WTC11 (cell line): ENCODE measurements at regions not wholly inside any gene's neighbourhood (a gene's known extent, or its start where the extent isn't known, plus 50 kb on each side); places are given as distances from the start of the nearest gene placed in this dataset.

ENCODE experiments used
- ATAC-seq: fragments of 200-7000 bp; cut with Tn5 transposase; 2 replicates; pipeline ENCODE4 v1.10.0; 2021; ENCODE audit warnings: mild to moderate bottlenecking, moderate library complexity
- CTCF ChIA-PET: fragments of 300-600 bp; sonication (Branson Sonifier 250); formaldehyde crosslinking; loops from one replicate; lab custom pipeline; 2021; ENCODE audit warnings: antibody characterized with exemption; lab: Charles Lee
- POLR2A ChIA-PET: fragments of 350-600 bp; sonication (Branson Sonifier 250); formaldehyde crosslinking; loops from one replicate; lab custom pipeline; 2021; ENCODE audit warnings: antibody characterized with exemption; lab: Charles Lee
- DNase-seq: peaks from one replicate; pipeline ENCODE4 v3.0.0; 2021; ENCODE audit warnings: low spot score
- H3K27ac Mint-ChIP-seq: 2 replicates; pipeline ENCODE4 v1.8.0; 2021; ENCODE audit warnings: mixed read lengths
- H3K27me3 Mint-ChIP-seq: 2 replicates; pipeline ENCODE4 v1.8.0; 2021; ENCODE audit warnings: low read depth, mild to moderate bottlenecking, moderate library complexity, mixed read lengths
- H3K36me3 Mint-ChIP-seq: 2 replicates; pipeline ENCODE4 v1.8.0; 2021; ENCODE audit warnings: mixed read lengths
- H3K4me1 Mint-ChIP-seq: 2 replicates; pipeline ENCODE4 v1.8.0; 2022; ENCODE audit warnings: mixed read lengths
- H3K4me3 Mint-ChIP-seq: 2 replicates; pipeline ENCODE4 v1.8.0; 2021; ENCODE audit warnings: mild to moderate bottlenecking, moderate library complexity, mixed read lengths
- H3K9me3 Mint-ChIP-seq: 2 replicates; pipeline ENCODE4 v1.8.0; 2021; ENCODE audit warnings: mixed read lengths
- ATF1 ChIP-seq: sonication (generic); formaldehyde crosslinking; IDR thresholded peaks from 2 replicates; pipeline ENCODE4 v1.8.1; 2023; ENCODE audit warnings: mild to moderate bottlenecking, moderate library complexity, missing genetic modification reagents
- CBFB ChIP-seq: sonication (generic); formaldehyde crosslinking; IDR thresholded peaks from 2 replicates; pipeline ENCODE4 v1.8.1; 2022; ENCODE audit warnings: mild to moderate bottlenecking, low read depth, missing genetic modification reagents
- EMX1 ChIP-seq: fragments of 250-450 bp; sonication (Bioruptor Pico); IDR thresholded peaks from 2 replicates; pipeline ENCODE4 v1.8.0; 2021; ENCODE audit warnings: mild to moderate bottlenecking
- FOXJ3 ChIP-seq: sonication (generic); formaldehyde crosslinking; IDR thresholded peaks from 2 replicates; pipeline ENCODE4 v1.9.0; 2021; ENCODE audit warnings: missing genetic modification reagents, mild to moderate bottlenecking, borderline replicate concordance
- FOXP1 ChIP-seq: sonication (generic); formaldehyde crosslinking; IDR thresholded peaks from 2 replicates; pipeline ENCODE4 v1.8.0; 2022; ENCODE audit warnings: missing genetic modification reagents, mild to moderate bottlenecking, moderate library complexity, borderline replicate concordance
- IRF2 ChIP-seq: sonication (generic); formaldehyde crosslinking; IDR thresholded peaks from 2 replicates; pipeline ENCODE4 v1.8.0; 2022; ENCODE audit warnings: low read depth, missing genetic modification reagents, borderline replicate concordance
- RELA ChIP-seq: sonication (generic); formaldehyde crosslinking; IDR thresholded peaks from 2 replicates; pipeline ENCODE4 v1.8.1; 2022; ENCODE audit warnings: missing genetic modification reagents, mild to moderate bottlenecking, borderline replicate concordance
- SOX15 ChIP-seq: fragments of 250-450 bp; sonication (Bioruptor Pico); IDR thresholded peaks from 2 replicates; pipeline ENCODE4 v1.9.0; 2021; ENCODE audit warnings: mild to moderate bottlenecking
- SP1 ChIP-seq: sonication (generic); formaldehyde crosslinking; conservative IDR thresholded peaks from 2 replicates; pipeline ENCODE4 v1.8.1; 2022; ENCODE audit warnings: missing genetic modification reagents
- ZNF121 ChIP-seq: sonication (generic); formaldehyde crosslinking; IDR thresholded peaks from 2 replicates; pipeline ENCODE4 v1.8.0; 2023; ENCODE audit warnings: missing genetic modification reagents
- TF ChIP-seq, protein P1 (sequence below): fragments of 250-450 bp; sonication (Bioruptor Pico); IDR thresholded peaks from 2 replicates; pipeline ENCODE4 v2.1.2; 2022; ENCODE audit warnings: mild to moderate bottlenecking, moderate library complexity
- TF ChIP-seq, protein P2 (sequence below): sonication (generic); formaldehyde crosslinking; IDR thresholded peaks from 2 replicates; pipeline ENCODE4 v1.8.1; 2023; ENCODE audit warnings: mild to moderate bottlenecking, missing genetic modification reagents, moderate library complexity
- TF ChIP-seq, protein P3 (sequence below): sonication (generic); formaldehyde crosslinking; IDR thresholded peaks from 2 replicates; pipeline ENCODE4 v1.8.1; 2023; ENCODE audit warnings: mild to moderate bottlenecking, missing genetic modification reagents, borderline replicate concordance
- TF ChIP-seq, protein P4 (sequence below): fragments of 250-450 bp; sonication (Bioruptor Pico); IDR thresholded peaks from 2 replicates; pipeline ENCODE4 v1.9.0; 2021; ENCODE audit warnings: mild to moderate bottlenecking
- TF ChIP-seq, protein P5 (sequence below): sonication (generic); formaldehyde crosslinking; IDR thresholded peaks from 2 replicates; pipeline ENCODE4 v1.8.0; 2022; ENCODE audit warnings: mild to moderate bottlenecking, missing genetic modification reagents
- TF ChIP-seq, protein P6 (sequence below): sonication (generic); formaldehyde crosslinking; IDR thresholded peaks from 2 replicates; pipeline ENCODE4 v1.8.1; 2022; ENCODE audit warnings: low read depth, mild to moderate bottlenecking, moderate library complexity, missing genetic modification reagents, borderline replicate concordance

DNA sequence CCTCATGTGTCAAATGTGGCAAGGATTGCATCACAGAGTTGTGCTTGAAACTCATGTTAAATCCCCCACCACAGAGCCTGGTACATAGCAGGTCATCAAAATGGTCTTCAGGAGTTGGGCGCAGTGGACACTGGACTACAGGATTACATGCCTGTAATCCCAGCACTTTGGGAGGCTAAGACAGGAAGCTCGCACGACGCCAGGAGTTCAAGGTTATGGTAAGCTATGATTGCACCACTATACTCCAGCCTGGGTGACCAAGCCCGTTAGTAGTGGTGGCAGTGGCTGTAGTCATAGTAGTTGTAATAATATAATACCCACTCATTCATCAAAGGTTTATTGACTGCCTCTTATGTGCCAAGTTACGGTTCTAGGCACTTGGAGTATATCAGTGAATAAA lies 123.4 kb upstream of the IRF2BP2 start:
- ChIA-PET POLR2A (no interaction called here), CTCF (interaction anchor here (1.3 kb wide), 1 partner anchor 360 kb away, joined by 4 read pairs; no protein-coding TSS in a partner anchor)
- Mint-ChIP-seq H3K4me1 (peaks cover 30% of the 10 kb centered on the region), H3K9me3 (no peaks in the 10 kb centered on the region), H3K4me3 (no peak overlapping the region), H3K27me3 (no peaks in the 10 kb centered on the region), H3K27ac (no peak overlapping the region), H3K36me3 (no peaks in the 10 kb centered on the region)
- TF ChIP-seq EMX1 (no peak), ZNF121 (CRISPR knock-in tag) (no peak), FOXP1 (no peak), IRF2 (CRISPR knock-in tag) (no peak), SOX15 (CRISPR knock-in tag) (no peak)
- TF ChIP-seq, protein P1, sequence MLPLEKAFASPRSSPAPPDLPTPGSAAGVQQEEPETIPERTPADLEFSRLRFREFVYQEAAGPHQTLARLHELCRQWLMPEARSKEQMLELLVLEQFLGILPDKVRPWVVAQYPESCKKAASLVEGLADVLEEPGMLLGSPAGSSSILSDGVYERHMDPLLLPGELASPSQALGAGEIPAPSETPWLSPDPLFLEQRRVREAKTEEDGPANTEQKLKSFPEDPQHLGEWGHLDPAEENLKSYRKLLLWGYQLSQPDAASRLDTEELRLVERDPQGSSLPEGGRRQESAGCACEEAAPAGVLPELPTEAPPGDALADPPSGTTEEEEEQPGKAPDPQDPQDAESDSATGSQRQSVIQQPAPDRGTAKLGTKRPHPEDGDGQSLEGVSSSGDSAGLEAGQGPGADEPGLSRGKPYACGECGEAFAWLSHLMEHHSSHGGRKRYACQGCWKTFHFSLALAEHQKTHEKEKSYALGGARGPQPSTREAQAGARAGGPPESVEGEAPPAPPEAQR (CRISPR knock-in tag) = no peak
- TF ChIP-seq, protein P2, sequence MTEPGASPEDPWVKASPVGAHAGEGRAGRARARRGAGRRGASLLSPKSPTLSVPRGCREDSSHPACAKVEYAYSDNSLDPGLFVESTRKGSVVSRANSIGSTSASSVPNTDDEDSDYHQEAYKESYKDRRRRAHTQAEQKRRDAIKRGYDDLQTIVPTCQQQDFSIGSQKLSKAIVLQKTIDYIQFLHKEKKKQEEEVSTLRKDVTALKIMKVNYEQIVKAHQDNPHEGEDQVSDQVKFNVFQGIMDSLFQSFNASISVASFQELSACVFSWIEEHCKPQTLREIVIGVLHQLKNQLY (CRISPR knock-in tag) = no peak
- TF ChIP-seq, protein P3, sequence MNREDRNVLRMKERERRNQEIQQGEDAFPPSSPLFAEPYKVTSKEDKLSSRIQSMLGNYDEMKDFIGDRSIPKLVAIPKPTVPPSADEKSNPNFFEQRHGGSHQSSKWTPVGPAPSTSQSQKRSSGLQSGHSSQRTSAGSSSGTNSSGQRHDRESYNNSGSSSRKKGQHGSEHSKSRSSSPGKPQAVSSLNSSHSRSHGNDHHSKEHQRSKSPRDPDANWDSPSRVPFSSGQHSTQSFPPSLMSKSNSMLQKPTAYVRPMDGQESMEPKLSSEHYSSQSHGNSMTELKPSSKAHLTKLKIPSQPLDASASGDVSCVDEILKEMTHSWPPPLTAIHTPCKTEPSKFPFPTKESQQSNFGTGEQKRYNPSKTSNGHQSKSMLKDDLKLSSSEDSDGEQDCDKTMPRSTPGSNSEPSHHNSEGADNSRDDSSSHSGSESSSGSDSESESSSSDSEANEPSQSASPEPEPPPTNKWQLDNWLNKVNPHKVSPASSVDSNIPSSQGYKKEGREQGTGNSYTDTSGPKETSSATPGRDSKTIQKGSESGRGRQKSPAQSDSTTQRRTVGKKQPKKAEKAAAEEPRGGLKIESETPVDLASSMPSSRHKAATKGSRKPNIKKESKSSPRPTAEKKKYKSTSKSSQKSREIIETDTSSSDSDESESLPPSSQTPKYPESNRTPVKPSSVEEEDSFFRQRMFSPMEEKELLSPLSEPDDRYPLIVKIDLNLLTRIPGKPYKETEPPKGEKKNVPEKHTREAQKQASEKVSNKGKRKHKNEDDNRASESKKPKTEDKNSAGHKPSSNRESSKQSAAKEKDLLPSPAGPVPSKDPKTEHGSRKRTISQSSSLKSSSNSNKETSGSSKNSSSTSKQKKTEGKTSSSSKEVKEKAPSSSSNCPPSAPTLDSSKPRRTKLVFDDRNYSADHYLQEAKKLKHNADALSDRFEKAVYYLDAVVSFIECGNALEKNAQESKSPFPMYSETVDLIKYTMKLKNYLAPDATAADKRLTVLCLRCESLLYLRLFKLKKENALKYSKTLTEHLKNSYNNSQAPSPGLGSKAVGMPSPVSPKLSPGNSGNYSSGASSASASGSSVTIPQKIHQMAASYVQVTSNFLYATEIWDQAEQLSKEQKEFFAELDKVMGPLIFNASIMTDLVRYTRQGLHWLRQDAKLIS (CRISPR knock-in tag) = no peak
- TF ChIP-seq, protein P4, sequence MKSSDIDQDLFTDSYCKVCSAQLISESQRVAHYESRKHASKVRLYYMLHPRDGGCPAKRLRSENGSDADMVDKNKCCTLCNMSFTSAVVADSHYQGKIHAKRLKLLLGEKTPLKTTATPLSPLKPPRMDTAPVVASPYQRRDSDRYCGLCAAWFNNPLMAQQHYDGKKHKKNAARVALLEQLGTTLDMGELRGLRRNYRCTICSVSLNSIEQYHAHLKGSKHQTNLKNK = no peak
- TF ChIP-seq, protein P5, sequence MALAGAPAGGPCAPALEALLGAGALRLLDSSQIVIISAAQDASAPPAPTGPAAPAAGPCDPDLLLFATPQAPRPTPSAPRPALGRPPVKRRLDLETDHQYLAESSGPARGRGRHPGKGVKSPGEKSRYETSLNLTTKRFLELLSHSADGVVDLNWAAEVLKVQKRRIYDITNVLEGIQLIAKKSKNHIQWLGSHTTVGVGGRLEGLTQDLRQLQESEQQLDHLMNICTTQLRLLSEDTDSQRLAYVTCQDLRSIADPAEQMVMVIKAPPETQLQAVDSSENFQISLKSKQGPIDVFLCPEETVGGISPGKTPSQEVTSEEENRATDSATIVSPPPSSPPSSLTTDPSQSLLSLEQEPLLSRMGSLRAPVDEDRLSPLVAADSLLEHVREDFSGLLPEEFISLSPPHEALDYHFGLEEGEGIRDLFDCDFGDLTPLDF = no peak
- no peak for DNase-seq
- no peak for ATAC-seq

DNA sequence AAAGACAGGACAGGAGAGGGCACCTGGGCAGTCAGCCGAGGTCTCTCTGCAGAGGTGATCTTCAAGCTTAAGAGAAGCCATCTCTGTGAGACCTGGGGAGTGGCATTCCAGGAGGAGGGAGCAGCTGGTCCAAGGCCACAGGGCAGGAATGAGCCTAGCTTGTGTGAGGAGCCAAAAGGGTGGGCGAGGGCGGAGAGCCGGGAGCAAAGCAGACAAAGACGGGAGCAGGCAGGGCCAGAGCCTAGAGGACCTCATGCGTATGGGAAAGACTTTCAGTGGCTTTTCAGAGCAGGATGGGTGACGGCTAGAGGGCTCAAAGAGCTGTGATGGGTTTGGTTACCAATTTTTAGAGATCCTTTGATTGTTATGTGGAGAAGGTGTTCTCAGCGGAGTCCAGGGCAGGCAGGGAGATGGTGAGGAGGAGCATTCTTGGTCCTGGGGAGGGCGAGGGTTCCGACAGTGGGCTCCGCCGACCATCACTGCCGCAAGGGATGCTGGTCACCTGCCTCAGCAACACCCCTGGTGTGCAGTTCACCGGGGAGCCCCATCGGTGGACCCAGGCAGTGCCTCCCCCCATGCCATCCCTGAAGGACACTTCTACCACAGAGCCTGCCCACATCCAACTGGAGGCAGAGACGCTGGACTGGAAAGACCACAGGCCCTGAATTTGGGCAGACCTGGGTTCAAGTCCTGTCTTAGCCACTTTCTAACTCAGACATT lies 122.9 kb upstream of the IRF2BP2 start:
- DNase-seq = no peak
- H3K27ac Mint-ChIP-seq = no peak overlapping the region
- ChIA-PET POLR2A (no interaction called here), CTCF (interaction anchor here (1.3 kb wide), 1 partner anchor 360 kb away, joined by 4 read pairs; no protein-coding TSS in a partner anchor)
- no peaks in the 10 kb centered on the region for H3K9me3 Mint-ChIP-seq
- H3K27me3 Mint-ChIP-seq = no peaks in the 10 kb centered on the region
- no peak for ATAC-seq
- H3K4me3 Mint-ChIP-seq = no peak overlapping the region
- TF ChIP-seq CBFB (no peak), SP1 (CRISPR knock-in tag) (no peak), RELA (CRISPR knock-in tag) (no peak), EMX1 (no peak), ATF1 (CRISPR knock-in tag) (no peak), FOXJ3 (CRISPR knock-in tag) (no peak)
- TF ChIP-seq, protein P6, sequence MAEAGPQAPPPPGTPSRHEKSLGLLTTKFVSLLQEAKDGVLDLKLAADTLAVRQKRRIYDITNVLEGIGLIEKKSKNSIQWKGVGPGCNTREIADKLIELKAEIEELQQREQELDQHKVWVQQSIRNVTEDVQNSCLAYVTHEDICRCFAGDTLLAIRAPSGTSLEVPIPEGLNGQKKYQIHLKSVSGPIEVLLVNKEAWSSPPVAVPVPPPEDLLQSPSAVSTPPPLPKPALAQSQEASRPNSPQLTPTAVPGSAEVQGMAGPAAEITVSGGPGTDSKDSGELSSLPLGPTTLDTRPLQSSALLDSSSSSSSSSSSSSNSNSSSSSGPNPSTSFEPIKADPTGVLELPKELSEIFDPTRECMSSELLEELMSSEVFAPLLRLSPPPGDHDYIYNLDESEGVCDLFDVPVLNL (CRISPR knock-in tag) = no peak
- TF ChIP-seq, protein P3 (CRISPR knock-in tag) = no peak
- H3K4me1 Mint-ChIP-seq = peaks cover 26% of the 10 kb centered on the region
- H3K36me3 Mint-ChIP-seq = no peaks in the 10 kb centered on the region
